ENCODE measurements at regions not wholly inside any gene's neighbourhood (a gene's known extent, or its start where the extent isn't known, plus 50 kb on each side); places are given as distances from the start of the nearest gene placed in this dataset.
A peak's percentile ranks its signal among the peaks of the same experiment; 100 is the strongest.

DNA sequence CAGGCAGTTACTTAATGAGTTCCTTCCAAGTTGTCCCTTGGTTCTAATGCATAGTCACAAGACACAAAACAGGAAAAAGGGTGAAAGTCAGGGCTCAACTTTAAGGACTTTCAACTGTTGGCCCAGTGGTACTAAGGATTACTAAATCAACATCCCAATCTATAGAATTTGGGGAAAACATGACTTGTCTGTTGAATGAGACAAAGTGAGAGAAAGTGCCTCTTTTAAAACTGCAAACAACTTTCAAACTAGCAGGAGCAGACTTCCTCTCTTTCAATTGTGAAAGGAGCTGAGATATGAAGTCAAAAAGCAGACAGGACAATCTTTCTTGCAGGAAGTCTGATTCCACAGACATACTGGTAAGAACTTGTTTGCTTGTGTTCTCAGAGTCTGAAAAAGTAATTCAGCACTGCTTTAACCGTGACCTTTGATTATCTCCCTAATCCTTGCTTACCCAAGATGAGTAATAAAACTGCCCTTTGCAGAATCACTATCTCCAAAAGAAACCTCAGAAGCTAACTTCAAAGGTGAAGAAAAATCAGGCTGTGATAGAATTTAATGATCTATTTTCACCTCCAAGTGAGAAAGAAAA is 960.7 kb upstream of the RAG2 start:
- no peak overlapping the region for H2BK5ac ChIP-seq (ENCODE audit: insufficient read length, low read length)
- H2AK5ac ChIP-seq (ENCODE audit: insufficient read length, low read length), result no peak overlapping the region
- no peak overlapping the region for H2BK12ac ChIP-seq (ENCODE audit: insufficient read length, low read depth, low read length)
- Mint-ChIP-seq H3K27ac (no peak overlapping the region), H3K4me3 (no peak overlapping the region), H3K9me3 (no peaks in the 10 kb centered on the region), H3K27me3 (ENCODE audit: low read depth) (no peaks in the 10 kb centered on the region), H3K4me1 (no peaks in the 10 kb centered on the region), H3K36me3 (ENCODE audit: insufficient read depth in 1 of 3, low read depth in 3 of 3) (no peaks in the 10 kb centered on the region)
- no peak for TF ChIP-seq CTCF (conservative IDR thresholded peaks at IDR 0.05)
- no peak overlapping the region for H2BK15ac ChIP-seq (ENCODE audit: low read depth, low read length)
- H3K4ac ChIP-seq (ENCODE audit: low read depth, low read length), result no peak overlapping the region
- no peak overlapping the region for H2BK20ac ChIP-seq (ENCODE audit: low read depth, low read length, poor library complexity, severe bottlenecking)
- H4K91ac ChIP-seq (ENCODE audit: insufficient read length, low read depth, low read length), result no peak overlapping the region
- no peak overlapping the region for H2AFZ ChIP-seq (ENCODE audit: low read length)
- no peaks in the 10 kb centered on the region for H3K23me2 ChIP-seq (ENCODE audit: insufficient read length, low read depth, low read length, poor library complexity, severe bottlenecking)
- no peak overlapping the region for H3K14ac ChIP-seq (ENCODE audit: insufficient read depth, low read length)
- no peaks in the 10 kb centered on the region for H3K27me3 ChIP-seq (ENCODE audit: insufficient read depth, low read length)
- H3K56ac ChIP-seq (ENCODE audit: insufficient read length, low read depth, low read length), result no peak overlapping the region
- no peak overlapping the region for H4K5ac ChIP-seq (ENCODE audit: insufficient read length, low read depth, low read length)
- no peak overlapping the region for H3K23ac ChIP-seq (ENCODE audit: insufficient read length, low read depth, low read length)
- no peak overlapping the region for H4K8ac ChIP-seq (replicated peaks; ENCODE audit: insufficient read length, low read depth, low read length)
- H2BK120ac ChIP-seq (ENCODE audit: low read depth, low read length, poor library complexity, severe bottlenecking), result no peak overlapping the region
- no peak overlapping the region for H3K27ac ChIP-seq (ENCODE audit: insufficient read length, low read depth, low read length)
- H3T11ph ChIP-seq (ENCODE audit: low read length), result no peak overlapping the region
- no peak overlapping the region for H3K18ac ChIP-seq (ENCODE audit: insufficient read length, low read depth, low read length)
- DNase-seq, result no peak
- H4K20me1 ChIP-seq (ENCODE audit: control insufficient read depth, insufficient read depth, insufficient read length), result no peaks in the 10 kb centered on the region
- no peaks in the 10 kb centered on the region for H3K4me1 ChIP-seq (ENCODE audit: insufficient read depth, low read length)
- H3K9ac ChIP-seq (ENCODE audit: extremely low read depth, insufficient read length, low read length), result peak overlapping the region; percentile 14
- no CpG with 5 or more reads among the region's 1 CpG for WGBS (ENCODE audit: extremely low coverage, insufficient read length, low lambda C conversion rate)
- H3K4me2 ChIP-seq (ENCODE audit: insufficient read depth, insufficient read length, low read length), result no peak overlapping the region
- H3K9me3 ChIP-seq (ENCODE audit: control insufficient read depth, low read depth, low read length), result no peaks in the 10 kb centered on the region
- no peaks in the 10 kb centered on the region for H3K79me2 ChIP-seq (ENCODE audit: insufficient read depth, low read length)
- H3K79me1 ChIP-seq (ENCODE audit: insufficient read depth, low read depth, low read length, poor library complexity, severe bottlenecking), result no peaks in the 10 kb centered on the region
